ENCODE measurements at regions not wholly inside any gene's neighbourhood (a gene's known extent, or its start where the extent isn't known, plus 50 kb on each side); places are given as distances from the start of the nearest gene placed in this dataset.

- TF ChIP-seq GATA1 (IDR thresholded peaks at IDR 0.05; ENCODE audit: low read depth, low read length), result no peak
- TF ChIP-seq POLR2A (IDR thresholded peaks at IDR 0.05; ENCODE audit: low read length), result no peak
- DNase-seq, result peak; percentile 39 to 55
These were observed 80.0 kb upstream of the TUT7 start for GRCh38 chr9:86434039-86434726.

DNA sequence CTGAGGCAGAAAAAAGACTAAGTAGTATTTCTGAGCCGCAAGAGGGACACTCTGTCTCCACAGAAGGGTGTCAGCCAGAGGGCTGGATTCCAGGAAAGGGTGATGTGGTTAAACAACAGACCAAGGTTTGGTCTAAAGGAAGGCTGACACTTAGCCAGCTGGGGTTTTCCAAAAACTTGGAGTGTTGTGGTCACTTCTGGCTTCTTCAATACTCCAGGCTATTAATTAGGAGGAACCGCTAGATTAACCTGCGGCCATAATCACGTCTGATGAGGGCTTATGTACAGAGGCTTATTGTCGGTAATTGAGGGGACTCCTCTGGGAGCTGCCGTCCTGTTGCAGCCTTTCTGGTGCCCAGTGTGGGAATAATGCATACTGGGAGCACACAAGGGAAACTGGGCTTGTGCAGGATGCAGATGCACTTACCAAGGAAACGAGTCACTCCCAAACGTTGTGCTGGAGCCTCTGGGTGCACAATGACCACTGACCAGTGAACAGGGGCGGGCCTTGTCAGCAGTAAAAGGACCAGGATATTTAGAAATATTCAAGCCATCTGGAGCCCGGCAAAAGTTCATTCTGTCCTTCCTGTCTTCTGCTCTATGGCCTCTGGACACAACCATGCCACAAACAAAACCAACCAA is 70.2 kb upstream of the TUT7 start:
- no peak for DNase-seq
- no peak for TF ChIP-seq POLR2A (IDR thresholded peaks at IDR 0.05; ENCODE audit: low read length)
- TF ChIP-seq GATA1 (IDR thresholded peaks at IDR 0.05; ENCODE audit: low read depth, low read length), result no peak

DNA sequence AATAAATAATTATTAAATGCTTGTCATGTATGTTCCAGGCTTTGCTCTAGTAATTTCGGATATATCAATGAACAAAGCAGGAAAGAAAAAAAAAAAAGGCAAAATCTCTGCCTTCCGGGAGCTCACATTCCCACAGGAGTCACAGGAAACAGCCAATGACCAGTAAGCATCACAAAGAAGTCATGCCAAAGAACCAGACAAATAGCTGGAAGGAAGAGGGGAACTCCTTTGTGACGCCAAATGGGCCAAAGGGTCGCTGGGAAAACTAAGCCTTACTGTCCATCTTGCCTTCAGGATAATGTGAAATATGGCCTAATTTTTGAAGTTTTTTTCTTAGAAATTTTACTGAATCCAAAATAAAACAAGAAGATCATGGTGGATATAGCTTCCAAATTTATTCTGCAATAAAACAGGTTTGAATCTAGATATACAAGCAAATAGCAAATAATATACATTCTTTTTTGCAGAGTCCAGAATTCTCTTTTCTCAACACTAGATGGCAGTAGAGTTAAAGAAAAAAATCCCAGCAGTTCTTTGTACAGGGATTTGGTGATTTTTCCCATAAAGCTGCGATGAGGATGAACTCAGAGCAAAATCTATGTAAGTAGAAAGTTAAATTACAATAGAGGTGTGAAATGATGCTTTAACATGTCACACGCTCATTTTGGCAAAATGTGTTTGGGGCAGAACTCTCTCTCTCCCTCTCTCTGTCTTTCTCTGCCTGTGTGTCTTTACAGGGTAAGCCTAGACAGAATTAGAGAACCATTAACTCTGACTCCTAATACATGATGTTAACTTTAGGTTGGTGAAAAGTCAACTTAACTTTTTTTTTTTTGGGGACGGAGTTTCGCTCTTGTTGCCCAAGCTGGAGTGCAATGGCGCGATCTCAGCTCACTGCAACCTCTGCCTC is 60.0 kb upstream of the TUT7 start:
- DNase-seq, result peak; percentile 12 to 44
- TF ChIP-seq POLR2A (IDR thresholded peaks at IDR 0.05; ENCODE audit: low read length) (no peak), GATA1 (IDR thresholded peaks at IDR 0.05; ENCODE audit: low read depth, low read length) (no peak)

GRCh38 chr9:86410281-86410680 is 56.1 kb upstream of the TUT7 start:
- no peak for TF ChIP-seq POLR2A (IDR thresholded peaks at IDR 0.05; ENCODE audit: low read length)
- no peak for TF ChIP-seq GATA1 (IDR thresholded peaks at IDR 0.05; ENCODE audit: low read depth, low read length)
- no peak for DNase-seq

DNA sequence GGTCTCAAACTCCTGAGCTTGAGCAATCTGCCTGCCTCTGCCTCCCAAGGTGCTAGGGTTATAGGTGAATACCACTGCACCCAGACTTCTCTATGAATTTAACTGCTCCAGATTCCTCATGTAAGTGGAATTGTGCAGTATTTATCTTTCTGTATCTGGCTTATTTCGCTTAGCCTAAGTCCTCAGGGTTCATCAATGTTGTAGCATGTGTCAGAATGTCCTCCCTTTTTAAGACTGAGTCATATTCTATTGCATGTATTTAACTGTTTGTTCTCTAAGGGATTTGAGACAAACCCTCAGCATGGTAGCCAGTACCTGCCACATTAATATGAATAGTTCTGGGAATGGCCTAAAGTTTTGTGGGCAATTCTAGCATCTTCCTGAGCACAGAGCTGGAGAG is 53.9 kb upstream of the TUT7 start:
- no peak for TF ChIP-seq GATA1 (IDR thresholded peaks at IDR 0.05; ENCODE audit: low read depth, low read length)
- no peak for TF ChIP-seq POLR2A (IDR thresholded peaks at IDR 0.05; ENCODE audit: low read length)
- DNase-seq, result no peak

DNA sequence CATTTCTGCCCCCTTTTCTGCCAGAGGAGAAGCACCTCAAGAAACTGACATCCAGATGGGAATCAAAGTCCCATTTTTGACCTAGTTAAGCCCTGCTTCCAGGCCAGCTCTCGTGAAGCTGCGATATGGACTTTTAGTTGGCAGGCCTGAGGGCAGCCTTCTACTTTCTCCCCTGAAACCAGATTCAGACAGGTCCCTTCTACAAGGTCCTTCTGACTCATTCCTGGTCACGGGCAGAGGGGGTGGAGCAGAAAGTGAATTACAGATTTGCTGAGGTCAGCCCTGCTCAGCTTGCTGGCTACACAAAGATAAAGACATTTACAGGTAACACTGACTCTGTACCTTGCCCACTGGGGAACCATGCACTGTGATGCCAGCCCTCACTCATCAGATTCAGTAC is 52.8 kb upstream of the TUT7 start:
- no peak for DNase-seq
- TF ChIP-seq POLR2A (IDR thresholded peaks at IDR 0.05; ENCODE audit: low read length) (no peak), GATA1 (IDR thresholded peaks at IDR 0.05; ENCODE audit: low read depth, low read length) (no peak)

- no peak for DNase-seq
- TF ChIP-seq POLR2A (IDR thresholded peaks at IDR 0.05; ENCODE audit: low read length) (no peak), GATA1 (IDR thresholded peaks at IDR 0.05; ENCODE audit: low read depth, low read length) (no peak)
These were observed 52.2 kb upstream of the TUT7 start for GRCh38 chr9:86406366-86406765.

GRCh38 chr9:86405926-86406325 is 51.7 kb upstream of the TUT7 start:
- TF ChIP-seq GATA1 (IDR thresholded peaks at IDR 0.05; ENCODE audit: low read depth, low read length) (no peak), POLR2A (IDR thresholded peaks at IDR 0.05; ENCODE audit: low read length) (no peak)
- no peak for DNase-seq

- no peak for DNase-seq
- no peak for TF ChIP-seq POLR2A (IDR thresholded peaks at IDR 0.05; ENCODE audit: low read length)
- no peak for TF ChIP-seq GATA1 (IDR thresholded peaks at IDR 0.05; ENCODE audit: low read depth, low read length)
These were observed 50.9 kb upstream of the TUT7 start for GRCh38 chr9:86405086-86405491.

Measured in erythroblast (primary cell).